ENCODE measurements at regions not wholly inside any gene's neighbourhood (a gene's known extent, or its start where the extent isn't known, plus 50 kb on each side); places are given as distances from the start of the nearest gene placed in this dataset.

DNA sequence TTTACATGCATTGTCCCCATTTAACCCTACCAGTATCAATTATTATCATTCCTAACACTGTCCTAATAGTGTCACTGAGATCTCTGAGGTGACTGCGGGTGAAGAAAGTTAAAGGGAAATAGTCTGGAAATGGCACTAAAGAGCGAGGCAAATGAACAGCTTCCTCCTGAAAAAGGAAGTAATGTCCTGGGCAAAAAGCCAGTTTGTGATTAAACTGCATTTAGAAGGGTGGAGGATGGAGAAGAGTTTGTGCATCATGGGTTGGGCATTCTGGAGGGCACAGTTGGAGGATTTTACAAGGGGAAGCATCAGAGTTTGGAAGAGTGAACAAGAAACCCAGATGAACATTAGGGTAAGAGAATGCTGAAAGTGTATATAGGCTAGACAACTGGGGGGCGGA lies 60.5 kb upstream of the SLC25A4 start:
- no peak overlapping the region for H3K4me3 ChIP-seq (ENCODE audit: low read length in 3 of 3)
- H3K9ac ChIP-seq (ENCODE audit: low read length in 3 of 3), result no peak overlapping the region
- H3K36me3 ChIP-seq (ENCODE audit: control insufficient read depth in 2 of 3, insufficient read depth in 3 of 3, low read length in 3 of 3), result no peaks in the 10 kb centered on the region
- FAIRE-seq, result no peak
- H3K27me3 ChIP-seq (ENCODE audit: control insufficient read depth, insufficient read depth, low read length), result no peaks in the 10 kb centered on the region
- no peak overlapping the region for H3K27ac ChIP-seq (ENCODE audit: low read depth in 2 of 2, low read length in 2 of 2)
- no peak for TF ChIP-seq CTCF (IDR thresholded peaks at IDR 0.05; ENCODE audit: borderline replicate concordance, extremely low read depth, insufficient read depth)
- no peak for DNase-seq
- no peaks in the 10 kb centered on the region for H3K4me1 ChIP-seq (ENCODE audit: control insufficient read depth in 2 of 3, insufficient read depth in 2 of 3, low read depth in 1 of 3, low read length in 3 of 3)
- intact Hi-C loops (cut with DNase I), result no loop called here
- no peaks in the 10 kb centered on the region for H3K9me3 ChIP-seq (ENCODE audit: control insufficient read depth in 2 of 3, insufficient read depth in 1 of 3, low read length in 3 of 3)

GRCh38 chr4:185086053-185086452 lies 57.0 kb upstream of the SLC25A4 start:
- FAIRE-seq (no peak), DNase-seq (peak in 2 of 5 donors; percentile 38 to 73)

DNA sequence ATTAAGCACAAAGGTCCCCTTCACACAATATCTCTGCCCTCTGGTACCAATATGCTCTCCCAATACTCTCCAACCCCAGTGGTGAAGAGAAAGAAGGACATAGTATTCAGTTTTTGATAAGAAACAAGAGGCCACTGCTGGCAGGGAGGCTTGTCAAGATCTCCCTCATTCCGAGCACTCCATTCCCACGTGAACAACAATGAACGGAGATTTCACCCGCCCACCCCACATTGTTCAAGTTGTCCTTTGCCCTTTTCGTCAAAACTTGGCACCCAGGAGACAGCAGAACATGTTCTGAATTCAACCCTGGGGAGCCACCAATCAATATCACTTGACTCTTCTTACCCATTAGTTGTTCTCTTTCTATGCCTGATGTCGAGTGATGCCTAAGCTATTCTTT lies 54.2 kb upstream of the SLC25A4 start:
- Histone ChIP-seq H3K27ac (ENCODE audit: low read depth in 2 of 2, low read length in 2 of 2) (no peak overlapping the region), H3K9ac (ENCODE audit: low read length in 3 of 3) (no peak overlapping the region), H3K4me1 (ENCODE audit: control insufficient read depth in 2 of 3, insufficient read depth in 2 of 3, low read depth in 1 of 3, low read length in 3 of 3) (peaks cover 0 to 2% (median 0%) of the 10 kb centered on the region in 3 donors), H3K27me3 (ENCODE audit: control insufficient read depth, insufficient read depth, low read length) (no peaks in the 10 kb centered on the region), H3K36me3 (ENCODE audit: control insufficient read depth in 2 of 3, insufficient read depth in 3 of 3, low read length in 3 of 3) (no peaks in the 10 kb centered on the region), H3K9me3 (ENCODE audit: control insufficient read depth in 2 of 3, insufficient read depth in 1 of 3, low read length in 3 of 3) (no peaks in the 10 kb centered on the region), H3K4me3 (ENCODE audit: low read length in 3 of 3) (no peak overlapping the region)
- DNase-seq, result no peak
- intact Hi-C loops (cut with DNase I), result no loop called here
- no peak for FAIRE-seq
- no peak for TF ChIP-seq CTCF (IDR thresholded peaks at IDR 0.05; ENCODE audit: borderline replicate concordance, extremely low read depth, insufficient read depth)

More at GRCh38 chr4:185086053-185086452, 57.0 kb upstream of the SLC25A4 start:
- TF ChIP-seq CTCF (IDR thresholded peaks at IDR 0.05; ENCODE audit: borderline replicate concordance, extremely low read depth, insufficient read depth), result no peak
- Histone ChIP-seq H3K4me3 (ENCODE audit: low read length in 3 of 3) (no peak overlapping the region), H3K9ac (ENCODE audit: low read length in 3 of 3) (no peak overlapping the region), H3K36me3 (ENCODE audit: control insufficient read depth in 2 of 3, insufficient read depth in 3 of 3, low read length in 3 of 3) (no peaks in the 10 kb centered on the region), H3K9me3 (ENCODE audit: control insufficient read depth in 2 of 3, insufficient read depth in 1 of 3, low read length in 3 of 3) (no peaks in the 10 kb centered on the region), H3K27ac (ENCODE audit: low read depth in 2 of 2, low read length in 2 of 2) (no peak overlapping the region), H3K27me3 (ENCODE audit: control insufficient read depth, insufficient read depth, low read length) (no peaks in the 10 kb centered on the region), H3K4me1 (ENCODE audit: control insufficient read depth in 2 of 3, insufficient read depth in 2 of 3, low read depth in 1 of 3, low read length in 3 of 3) (no peaks in the 10 kb centered on the region)
- intact Hi-C loops (cut with DNase I), result no loop called here

DNA sequence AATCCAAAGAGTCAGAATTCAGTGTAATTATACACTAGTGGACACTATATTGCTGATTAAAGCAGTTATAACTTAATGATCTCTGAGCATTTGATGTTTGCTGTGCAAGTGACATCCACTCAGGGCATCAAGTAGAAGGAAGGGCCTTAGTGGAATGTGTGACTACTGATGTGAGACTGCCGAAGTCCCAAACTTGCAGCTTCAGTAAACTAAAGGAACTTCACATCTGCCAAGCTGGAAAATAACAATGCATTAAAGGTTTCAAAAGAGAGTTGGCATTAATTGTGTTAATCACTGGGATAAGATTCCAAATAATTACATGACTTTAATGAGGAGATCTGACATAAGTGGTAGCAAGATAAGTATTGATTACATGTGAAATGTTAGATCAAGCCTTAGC lies 52.5 kb upstream of the SLC25A4 start:
- H3K9ac ChIP-seq (ENCODE audit: low read length in 3 of 3), result no peak overlapping the region
- no peak overlapping the region for H3K27ac ChIP-seq (ENCODE audit: low read depth in 2 of 2, low read length in 2 of 2)
- intact Hi-C loops (cut with DNase I), result no loop called here
- no peaks in the 10 kb centered on the region for H3K9me3 ChIP-seq (ENCODE audit: control insufficient read depth in 2 of 3, insufficient read depth in 1 of 3, low read length in 3 of 3)
- peaks cover 0 to 2% (median 0%) of the 10 kb centered on the region in 3 donors for H3K4me1 ChIP-seq (ENCODE audit: control insufficient read depth in 2 of 3, insufficient read depth in 2 of 3, low read depth in 1 of 3, low read length in 3 of 3)
- no peak overlapping the region for H3K4me3 ChIP-seq (ENCODE audit: low read length in 3 of 3)
- H3K27me3 ChIP-seq (ENCODE audit: control insufficient read depth, insufficient read depth, low read length), result no peaks in the 10 kb centered on the region
- TF ChIP-seq CTCF (IDR thresholded peaks at IDR 0.05; ENCODE audit: borderline replicate concordance, extremely low read depth, insufficient read depth), result no peak
- no peaks in the 10 kb centered on the region for H3K36me3 ChIP-seq (ENCODE audit: control insufficient read depth in 2 of 3, insufficient read depth in 3 of 3, low read length in 3 of 3)
- peak; percentile 21 for FAIRE-seq
- DNase-seq, result peak in 2 of 5 donors; percentile 53 to 62

Data from kidney (tissue), 13 donors.